HG03575 (cell line): ENCODE measurements at regions not wholly inside any gene's neighbourhood (a gene's known extent, or its start where the extent isn't known, plus 50 kb on each side); places are given as distances from the start of the nearest gene placed in this dataset.

Experiments used
- ATAC-seq: cut with Tn5 transposase; IDR thresholded peaks from one replicate; pipeline ENCODE4 v1.9.1; 2021; ENCODE audit not compliant: unreplicated experiment, insufficient number of reproducible peaks, low FRiP score; ENCODE audit errors: extremely low read depth

DNA sequence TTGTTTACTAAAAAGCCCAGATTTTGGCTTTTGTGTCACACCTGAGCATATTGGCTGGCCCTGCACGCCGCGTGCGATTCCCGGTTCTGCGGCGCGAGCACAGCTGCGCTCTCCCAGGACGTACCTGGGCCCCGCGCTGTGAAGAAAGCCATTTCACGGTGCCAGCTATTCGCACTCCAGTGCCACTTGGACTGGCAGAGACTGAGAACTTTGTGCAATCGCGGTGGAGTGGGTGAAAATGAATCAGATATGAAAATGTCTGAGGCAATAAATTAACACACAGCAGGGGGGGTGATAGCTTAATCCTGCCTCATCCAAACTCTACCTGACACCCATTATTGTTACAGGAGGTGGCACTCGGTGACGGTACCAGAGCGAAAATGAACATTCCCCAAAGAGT is 330.1 kb upstream of the MGMT start:
- ATAC-seq, result no peak

DNA sequence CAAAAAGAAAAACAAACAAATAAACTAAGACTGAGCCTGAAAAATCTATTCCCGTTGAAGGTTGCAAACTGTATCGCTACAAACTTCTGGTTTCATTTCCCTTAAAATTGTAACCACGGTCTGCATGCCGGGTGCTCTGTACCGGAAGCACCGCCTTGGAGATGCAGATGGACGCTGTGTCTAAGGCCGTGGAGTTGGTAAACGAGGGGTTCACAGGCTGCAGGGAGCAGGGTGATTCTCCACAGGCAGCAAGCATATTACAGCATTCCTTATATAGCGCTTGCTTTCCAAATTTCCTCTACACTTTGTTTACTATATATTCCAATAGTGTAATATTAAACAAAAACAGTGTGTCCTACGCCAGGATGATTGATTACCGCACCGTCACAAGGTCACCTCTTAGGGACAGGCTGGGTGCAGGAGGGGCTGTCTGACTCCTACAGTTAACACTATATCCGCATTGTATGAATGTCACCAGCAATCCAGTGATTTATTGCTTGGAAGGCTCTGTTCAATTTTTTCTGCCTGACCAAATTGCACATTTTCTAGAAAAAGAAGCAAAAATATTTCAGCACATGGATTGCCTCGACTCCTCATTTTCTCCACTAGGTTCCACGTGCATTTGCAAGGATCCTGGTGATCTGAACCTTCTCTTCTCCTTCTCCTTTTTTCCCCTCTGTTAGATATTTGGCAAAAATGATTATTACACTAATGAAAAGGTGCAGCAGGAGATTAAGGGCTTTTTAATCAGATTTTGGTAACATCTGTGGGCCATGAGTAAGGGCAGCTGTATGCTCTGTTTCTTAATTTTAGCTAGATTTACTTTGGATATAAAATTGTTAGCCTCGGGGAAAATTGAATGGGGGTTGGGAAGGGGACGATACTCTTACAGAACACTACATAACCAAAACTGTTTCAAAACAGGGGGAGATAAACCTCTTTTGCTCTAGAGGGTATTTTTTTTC is 325.8 kb upstream of the MGMT start:
- ATAC-seq, result no peak

DNA sequence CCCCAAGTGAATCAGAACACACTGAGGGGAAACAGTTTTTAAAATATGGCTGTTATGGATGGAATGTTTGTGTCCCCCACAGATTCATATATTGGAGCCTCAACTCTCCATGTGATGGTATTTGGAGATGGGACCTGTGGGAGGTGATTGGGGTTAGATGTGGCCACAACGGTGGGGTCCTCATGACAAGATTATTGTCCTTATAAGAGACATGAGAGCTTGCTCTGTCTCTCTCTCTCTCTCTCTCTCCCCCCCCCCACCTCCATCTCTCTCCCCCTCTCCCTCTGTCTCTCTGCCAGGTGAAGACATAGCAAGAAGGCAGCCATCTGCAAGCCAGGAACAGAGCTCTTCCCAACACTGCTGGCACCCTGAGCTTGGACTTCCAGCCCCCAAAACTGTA is 315.8 kb upstream of the MGMT start:
- ATAC-seq, result no peak

DNA sequence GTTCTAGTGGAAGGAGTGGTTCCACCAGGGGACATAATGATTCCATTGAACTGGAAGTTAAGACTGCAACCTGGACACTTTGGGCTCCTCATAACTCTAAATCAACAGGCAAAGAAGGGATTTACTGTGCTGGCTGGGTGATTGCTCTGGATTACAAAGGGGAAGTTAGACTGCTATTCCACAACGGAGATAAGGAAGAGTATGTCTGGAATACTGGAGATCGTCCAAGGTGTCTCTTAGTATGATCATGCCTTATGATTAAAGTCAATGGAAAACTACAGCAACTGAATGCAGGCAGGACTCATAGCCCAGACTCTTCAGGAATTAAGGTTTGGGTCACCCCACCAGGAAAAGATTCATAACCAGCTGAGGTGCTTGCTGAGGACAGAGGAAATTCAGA is 310.6 kb upstream of the MGMT start:
- no peak for ATAC-seq

DNA sequence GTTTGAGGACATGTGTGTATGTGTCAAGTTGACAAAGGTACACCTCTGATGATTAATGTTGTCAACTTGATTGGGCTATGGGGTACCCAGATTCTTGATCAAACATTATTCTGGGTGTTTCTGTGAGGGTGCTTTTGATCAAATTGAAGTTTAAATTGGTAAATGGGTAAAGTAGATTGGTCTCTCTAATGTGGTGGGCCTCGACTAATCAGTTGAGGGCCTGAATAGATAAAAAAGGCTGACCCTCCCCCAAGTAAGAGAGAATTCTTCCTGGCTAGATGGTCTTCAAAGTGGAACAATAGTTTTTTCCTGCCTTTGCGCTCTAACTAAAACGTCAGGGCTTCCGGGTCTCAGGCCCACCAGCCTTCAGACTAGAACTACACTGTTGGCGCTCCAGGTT is 309.9 kb upstream of the MGMT start:
- no peak for ATAC-seq

DNA sequence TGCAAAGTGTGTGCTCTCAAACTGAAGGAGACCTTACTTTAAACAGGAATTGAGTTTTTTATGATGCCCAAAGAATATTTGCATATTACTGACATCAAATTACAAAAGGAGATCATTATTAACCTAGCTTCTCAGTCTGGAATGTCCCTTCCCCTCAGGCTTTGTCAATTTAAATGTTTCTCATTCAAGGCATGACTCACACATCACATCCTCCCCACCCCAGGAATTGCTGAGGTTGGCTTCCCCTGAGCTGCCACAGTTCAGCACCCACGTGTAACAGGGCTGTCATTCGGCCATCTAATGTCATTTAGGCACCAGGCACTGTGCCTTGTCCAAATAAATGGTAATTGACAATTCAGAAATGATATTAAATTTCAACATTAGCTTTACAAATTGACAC is 305.9 kb upstream of the MGMT start:
- no peak for ATAC-seq

DNA sequence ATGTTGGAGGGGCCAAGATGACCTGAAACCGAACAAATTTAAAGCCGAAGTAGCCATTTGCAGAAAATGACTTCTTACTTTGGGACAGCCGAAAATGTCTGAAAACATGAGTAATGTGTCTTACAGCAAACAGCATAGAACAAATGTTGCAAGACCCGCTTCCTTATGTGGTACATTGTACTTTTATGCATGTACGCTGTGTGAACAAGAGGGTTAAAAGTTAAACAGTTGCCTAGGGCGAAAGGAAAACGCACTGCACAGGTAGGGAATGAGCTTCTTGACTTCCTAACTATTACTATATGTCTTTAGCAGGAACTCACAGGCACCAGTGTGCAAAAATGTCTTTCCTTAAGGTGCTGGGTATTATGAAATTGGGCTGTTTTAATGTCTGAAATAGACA is 303.5 kb upstream of the MGMT start:
- ATAC-seq, result no peak

DNA sequence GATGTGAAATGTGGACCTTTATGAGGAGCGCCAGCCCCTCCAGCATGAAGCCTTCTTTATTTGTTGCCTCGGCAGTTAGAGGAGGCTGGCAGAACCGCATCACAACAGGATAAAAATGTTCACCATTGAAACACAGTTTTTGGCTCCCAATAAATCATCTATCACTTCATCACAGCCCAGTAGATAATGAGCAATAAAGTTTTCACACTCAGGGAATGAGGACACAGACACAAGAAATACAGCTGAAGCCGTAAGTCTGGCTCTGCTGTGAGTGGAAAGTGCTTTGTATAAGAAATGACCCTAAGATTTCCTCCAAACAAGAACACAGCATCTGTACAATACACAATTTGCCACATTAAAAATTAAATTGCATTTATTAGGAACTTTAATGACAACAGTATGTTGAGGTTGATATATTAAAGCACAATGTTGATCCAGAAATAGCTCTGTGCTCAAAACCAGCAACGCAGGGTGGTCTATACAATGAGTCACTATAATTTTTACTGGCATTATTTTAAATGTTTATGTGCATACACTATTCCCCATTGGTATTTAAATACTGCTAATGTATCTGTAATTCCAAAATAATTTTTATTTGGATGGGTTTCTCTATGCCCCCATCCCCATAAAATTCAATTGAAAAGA is 301.8 kb upstream of the MGMT start:
- no peak for ATAC-seq

DNA sequence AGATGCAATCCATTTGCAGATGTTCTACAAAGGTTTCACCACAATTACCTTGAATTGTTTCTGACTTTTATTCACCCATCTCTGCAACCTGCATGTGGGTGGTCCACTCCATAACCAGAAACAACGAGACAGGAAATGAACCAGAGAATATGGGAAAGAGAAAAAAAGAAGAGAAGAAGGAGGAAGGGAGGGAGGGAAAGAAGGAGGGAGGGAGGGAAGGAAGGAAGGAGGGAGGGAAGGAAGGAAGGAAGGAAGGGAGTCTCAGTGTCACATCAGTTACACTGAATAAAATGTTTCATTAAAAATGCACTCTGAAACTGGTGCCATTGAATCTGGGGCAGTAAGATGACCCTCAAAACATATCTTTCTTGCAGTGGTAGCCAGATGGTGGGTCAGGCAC is 301.3 kb upstream of the MGMT start:
- no peak for ATAC-seq

DNA sequence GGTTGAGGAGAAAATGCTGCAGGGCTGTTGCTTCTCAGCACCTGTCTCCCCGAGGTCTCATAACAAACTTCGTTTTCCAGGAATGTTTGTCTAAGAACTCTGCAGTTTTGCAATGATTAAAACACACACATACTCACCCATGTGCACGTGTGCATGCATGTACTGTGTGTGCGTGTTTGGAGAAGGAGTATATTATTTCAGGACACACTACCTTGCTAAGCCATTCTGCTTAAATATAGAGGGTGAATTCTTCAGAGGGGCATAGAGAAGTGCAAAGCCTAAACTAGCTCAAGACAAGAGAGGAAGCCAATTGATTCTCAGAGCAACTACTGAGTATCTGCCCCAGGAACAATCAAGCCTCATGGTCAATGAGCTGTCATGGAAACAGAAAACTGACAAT is 298.4 kb upstream of the MGMT start:
- ATAC-seq, result no peak

DNA sequence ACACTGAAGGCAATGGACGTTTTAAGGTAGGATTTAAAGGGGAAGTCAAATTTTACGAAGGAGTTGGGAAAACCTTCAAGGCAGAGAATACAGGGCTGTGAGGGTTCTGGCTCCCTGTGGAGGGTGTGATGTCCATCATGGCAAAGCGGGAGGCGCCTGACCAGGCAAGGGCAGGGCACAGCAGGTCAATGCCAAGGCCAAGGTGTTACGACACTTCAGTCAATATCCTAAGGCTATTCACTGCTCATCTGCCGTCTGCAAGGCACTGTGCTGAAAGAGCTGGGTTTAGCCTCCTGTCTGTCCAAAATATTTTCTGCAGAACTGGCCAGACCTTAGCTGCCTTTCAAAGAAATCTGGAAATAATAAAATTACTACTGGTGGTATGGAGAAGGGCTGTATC is 297.9 kb upstream of the MGMT start:
- ATAC-seq, result no peak

DNA sequence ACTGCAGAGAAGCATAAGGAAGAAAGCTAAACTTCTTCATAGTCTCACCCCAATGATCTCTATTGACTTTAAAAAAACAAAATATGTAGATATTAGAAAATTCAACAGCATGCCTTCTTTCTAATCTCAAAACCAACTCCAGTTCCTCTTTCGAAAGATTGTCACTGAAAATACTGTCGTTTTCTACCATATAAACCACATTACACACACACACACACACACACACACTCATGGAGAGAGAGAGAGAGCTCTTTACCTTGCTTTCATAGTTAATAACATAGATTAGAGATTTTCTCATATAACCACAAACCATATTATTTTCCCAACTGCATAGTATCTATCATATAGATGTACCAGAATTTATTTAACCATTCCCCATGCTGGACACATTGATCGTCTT is 296.2 kb upstream of the MGMT start:
- ATAC-seq, result no peak

DNA sequence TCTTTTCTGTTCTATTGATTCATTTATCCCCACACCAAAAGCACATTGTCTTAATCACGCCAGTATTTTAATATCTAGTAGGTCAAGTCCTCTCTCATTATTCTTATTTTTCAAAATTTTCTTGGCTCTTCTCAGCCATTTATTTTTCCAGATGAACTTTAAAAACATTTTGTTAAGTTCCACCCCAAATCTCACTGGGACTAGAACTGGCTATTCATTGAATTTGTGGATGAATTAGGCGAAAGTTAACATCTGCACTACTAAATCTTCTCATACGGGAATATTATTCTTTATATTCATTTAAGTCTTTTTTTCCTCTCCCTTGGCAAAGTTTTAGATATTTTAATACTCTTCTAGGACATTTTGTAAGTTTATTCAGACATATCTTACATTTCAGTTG is 295.2 kb upstream of the MGMT start:
- no peak for ATAC-seq

DNA sequence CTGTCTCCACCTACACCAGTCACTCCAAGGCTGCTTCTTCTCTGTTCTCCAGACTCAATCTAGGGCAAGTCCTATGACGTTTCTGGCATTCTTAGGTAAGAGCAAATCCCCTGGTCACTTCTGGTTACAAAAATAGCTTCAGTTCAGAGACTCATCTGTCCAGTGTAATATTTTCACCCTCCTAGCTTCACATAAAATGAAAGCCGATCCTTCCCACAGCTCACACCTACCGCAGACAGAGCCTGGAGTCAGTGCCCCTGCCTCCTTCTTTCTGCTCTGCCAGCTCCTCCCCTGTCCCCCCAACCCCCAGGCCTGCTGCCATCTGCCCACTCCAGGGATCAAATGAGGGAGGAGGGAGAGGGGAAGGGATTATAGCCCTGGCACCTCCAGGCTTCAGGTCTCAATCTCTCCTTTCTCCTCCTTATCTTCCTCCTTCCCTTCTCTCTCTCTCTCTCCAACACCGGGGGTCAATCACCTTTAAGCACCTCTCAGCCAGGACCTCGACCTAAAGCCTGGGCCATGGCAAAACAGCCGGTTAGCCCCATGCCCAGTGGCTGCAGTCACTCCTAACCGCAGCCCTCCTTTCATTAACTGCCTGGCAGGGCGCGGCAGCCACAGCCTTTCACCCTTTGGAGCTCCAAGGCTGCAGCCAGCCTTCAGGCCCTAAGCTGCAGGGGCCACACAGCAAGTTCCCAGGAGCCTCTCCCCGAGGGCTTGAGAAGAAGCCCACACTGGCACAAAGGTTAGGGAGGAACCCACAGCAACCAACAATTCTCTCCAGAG is 292.6 kb upstream of the MGMT start:
- ATAC-seq, result no peak

DNA sequence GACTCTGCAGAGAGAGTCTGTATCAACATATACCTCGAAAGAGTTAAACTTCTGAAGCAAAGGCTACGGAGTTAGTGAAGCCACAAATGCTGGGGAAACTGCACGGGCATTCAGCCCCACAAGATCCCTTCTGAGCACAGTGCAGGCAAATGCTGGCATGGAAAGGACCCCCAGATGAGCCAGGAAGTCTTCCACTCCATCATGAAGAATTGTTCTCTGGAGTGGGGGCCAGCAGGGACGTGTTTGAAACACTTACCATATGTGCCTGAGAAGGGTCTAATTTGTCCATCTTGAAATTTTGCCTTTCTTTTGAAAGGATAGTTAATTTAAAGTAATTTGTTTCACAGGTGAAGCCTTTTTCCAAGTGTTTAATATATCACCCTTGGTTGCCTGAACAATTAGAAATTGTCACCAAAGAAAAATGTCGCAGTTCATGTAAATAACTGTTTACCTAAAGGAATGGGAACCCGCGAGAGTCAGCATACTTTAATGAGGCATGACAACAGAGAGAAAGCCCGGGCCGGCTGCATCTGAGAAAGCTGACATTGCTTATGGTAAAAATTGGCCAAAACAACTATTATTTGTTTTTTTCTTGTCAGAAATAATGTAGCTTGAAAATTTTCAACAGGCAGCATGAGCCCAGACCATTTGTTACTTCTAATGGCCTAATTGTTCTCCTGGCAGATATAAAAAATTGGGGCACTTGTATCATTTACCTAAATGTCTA is 287.6 kb upstream of the MGMT start:
- no peak for ATAC-seq

DNA sequence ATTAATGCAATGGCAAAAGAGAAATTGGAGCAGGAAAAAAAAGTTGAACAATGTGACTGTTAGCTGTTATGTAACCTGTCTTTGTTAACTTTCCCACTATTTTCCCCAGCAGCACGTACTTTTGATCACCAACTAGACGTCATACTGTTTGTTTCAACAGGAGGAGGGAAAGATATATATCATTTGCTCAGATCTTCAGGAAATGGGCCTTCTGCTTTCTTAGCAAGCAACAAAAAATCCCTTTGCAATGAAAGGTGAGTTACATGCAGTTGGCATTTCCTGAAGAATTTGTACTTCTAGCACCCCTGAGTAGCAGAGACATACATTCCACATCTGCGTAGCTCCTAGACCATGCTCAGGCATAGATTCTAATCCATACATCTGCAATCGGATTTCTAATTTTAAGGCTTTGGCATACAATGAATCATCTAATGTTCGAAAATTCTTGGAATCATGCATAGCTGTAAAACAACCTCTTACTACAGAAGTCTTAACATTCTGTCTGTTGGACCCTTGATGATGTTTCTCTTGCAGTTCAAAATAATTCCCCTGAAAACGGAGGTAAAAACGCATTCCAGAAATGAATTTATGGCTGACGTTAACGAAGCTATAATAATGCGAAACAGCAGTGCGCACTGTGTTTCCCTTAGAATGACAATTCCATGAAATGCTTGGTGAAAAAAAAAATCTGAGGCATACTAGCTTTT is 286.9 kb upstream of the MGMT start:
- no peak for ATAC-seq

DNA sequence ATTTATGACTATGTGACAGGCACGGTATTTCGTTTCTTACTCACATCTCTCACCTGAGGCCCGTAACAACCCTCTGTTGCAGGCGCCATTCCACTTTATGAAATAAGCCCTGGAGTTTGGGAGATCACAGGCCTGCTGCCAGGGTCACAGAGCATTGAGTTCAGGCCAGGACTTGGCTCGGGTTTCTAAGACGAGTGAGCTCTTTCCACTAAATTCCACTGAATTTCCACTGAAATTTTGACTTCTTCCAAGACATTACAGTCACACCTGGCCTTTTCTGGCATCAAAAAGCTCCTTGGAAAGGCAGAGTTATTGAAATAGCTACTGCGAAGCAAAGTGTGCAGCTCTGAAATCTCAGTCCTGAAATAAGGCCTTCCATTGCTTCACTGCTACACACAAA is 282.8 kb upstream of the MGMT start:
- ATAC-seq, result no peak

DNA sequence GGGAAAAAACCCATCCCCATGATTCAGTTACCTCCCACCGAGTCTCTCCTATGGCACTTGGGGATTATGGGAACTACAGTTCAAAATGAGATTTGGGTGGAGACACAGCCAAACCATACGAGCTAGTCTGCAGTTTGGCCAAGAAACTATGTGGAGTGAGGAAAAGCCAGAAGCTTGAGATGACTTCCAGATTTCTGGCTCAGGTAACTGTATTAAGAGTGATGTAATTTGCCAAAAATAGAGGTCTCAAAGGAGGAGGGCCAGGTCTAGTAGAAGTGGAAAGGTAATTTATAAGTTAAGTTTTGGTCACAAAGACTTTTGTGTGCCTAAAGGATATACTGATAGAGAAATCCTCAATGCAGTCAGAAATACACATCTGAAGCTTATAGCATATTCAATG is 279.7 kb upstream of the MGMT start:
- no peak for ATAC-seq

DNA sequence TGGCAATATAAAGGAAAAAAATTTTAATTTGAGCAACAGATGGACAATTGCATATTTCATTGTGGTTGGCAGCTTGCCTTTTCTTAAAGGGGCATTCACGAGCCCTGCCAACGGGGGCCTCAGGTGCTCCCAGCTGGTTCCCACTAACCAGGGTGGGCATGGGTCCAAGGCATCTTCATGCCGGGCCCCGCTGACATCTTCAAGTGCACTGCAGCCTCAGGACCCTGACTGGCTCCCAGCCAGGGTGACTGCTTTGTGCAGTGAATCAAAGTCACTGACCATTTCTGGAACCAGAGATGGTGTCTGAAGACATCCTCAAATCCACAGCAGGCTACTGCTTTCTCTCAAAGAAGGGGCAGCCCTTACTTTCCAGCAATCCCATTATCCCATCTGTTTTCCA is 275.2 kb upstream of the MGMT start:
- no peak for ATAC-seq
